ENCODE measurements at regions not wholly inside any gene's neighbourhood (a gene's known extent, or its start where the extent isn't known, plus 50 kb on each side); places are given as distances from the start of the nearest gene placed in this dataset.
A peak's percentile ranks its signal among the peaks of the same experiment; 100 is the strongest.

GRCh38 chr4:123496421-123496820 is 99.8 kb downstream of the SPRY1 start:
- no peak for TF ChIP-seq CTCF (IDR thresholded peaks at IDR 0.05; ENCODE audit: low read depth, low read length)
- H3K4me3 ChIP-seq (ENCODE audit: low read depth, low read length): no peak overlapping the region

GRCh38 chr4:123497340-123497739 is 100.7 kb downstream of the SPRY1 start:
- no peak overlapping the region for H3K4me3 ChIP-seq (ENCODE audit: low read depth, low read length)
- no peak for TF ChIP-seq CTCF (IDR thresholded peaks at IDR 0.05; ENCODE audit: low read depth, low read length)

- no peak for TF ChIP-seq CTCF (IDR thresholded peaks at IDR 0.05; ENCODE audit: low read depth, low read length)
- H3K4me3 ChIP-seq (ENCODE audit: low read depth, low read length): no peak overlapping the region
These were observed 105.1 kb downstream of the SPRY1 start for GRCh38 chr4:123501733-123502132.

GRCh38 chr4:123503698-123504363 is 107.2 kb downstream of the SPRY1 start:
- no peak overlapping the region for H3K4me3 ChIP-seq (ENCODE audit: low read depth, low read length)

GRCh38 chr4:123505095-123506010 is 108.8 kb downstream of the SPRY1 start:
- TF ChIP-seq CTCF (IDR thresholded peaks at IDR 0.05; ENCODE audit: low read depth, low read length): no peak
- H3K4me3 ChIP-seq (ENCODE audit: low read depth, low read length): peak overlapping the region; percentile 54

More at GRCh38 chr4:123503698-123504363, 107.2 kb downstream of the SPRY1 start:
- TF ChIP-seq CTCF (IDR thresholded peaks at IDR 0.05; ENCODE audit: low read depth, low read length): no peak

- TF ChIP-seq CTCF (IDR thresholded peaks at IDR 0.05; ENCODE audit: low read depth, low read length): no peak
- peak overlapping the region; percentile 54 for H3K4me3 ChIP-seq (ENCODE audit: low read depth, low read length)
These were observed 109.6 kb downstream of the SPRY1 start for GRCh38 chr4:123506011-123506695.
